Osteoblast (primary cell): ENCODE measurements at regions not wholly inside any gene's neighbourhood (a gene's known extent, or its start where the extent isn't known, plus 50 kb on each side); places are given as distances from the start of the nearest gene placed in this dataset.

ENCODE experiments used
- DNase-seq: peaks from one replicate; pipeline ENCODE4 v3.0.0; 2011; ENCODE audit warnings: low spot score, mixed read lengths; ENCODE audit not compliant: insufficient read length; ENCODE audit errors: missing footprints
- H2AFZ ChIP-seq: 2 replicates; pipeline ENCODE4 v1.6.0; 2011; ENCODE audit warnings: mild to moderate bottlenecking, low read length
- H3K27ac ChIP-seq: 2 replicates; pipeline ENCODE4 v1.5.1; 2011; ENCODE audit warnings: mild to moderate bottlenecking, low read depth, low read length, moderate library complexity
- H3K27me3 ChIP-seq: 2 replicates; pipeline ENCODE4 v1.6.0; 2012; ENCODE audit warnings: mild to moderate bottlenecking, control low read depth, inconsistent platforms, low read length, moderate library complexity; ENCODE audit not compliant: insufficient read depth
- H3K36me3 ChIP-seq: 2 replicates; pipeline ENCODE4 v1.5.1; 2011; ENCODE audit warnings: mild to moderate bottlenecking, low read length, control low read depth, moderate library complexity; ENCODE audit not compliant: insufficient read depth
- H3K4me1 ChIP-seq: 2 replicates; pipeline ENCODE4 v1.5.1; 2011; ENCODE audit warnings: mild to moderate bottlenecking, low read length, control low read depth, moderate library complexity; ENCODE audit not compliant: insufficient read depth
- H3K4me2 ChIP-seq: 2 replicates; pipeline ENCODE4 v1.6.0; 2011; ENCODE audit warnings: mild to moderate bottlenecking, low read length; ENCODE audit not compliant: insufficient read depth
- H3K4me3 ChIP-seq: fragments of 200-600 bp; sonication (generic); 3 replicates; pipeline ENCODE4 v1.5.1; 2012; ENCODE audit warnings: mild to moderate bottlenecking, low read length, inconsistent platforms; ENCODE audit not compliant: insufficient read depth
- H3K79me2 ChIP-seq: 2 replicates; pipeline ENCODE4 v1.6.0; 2012; ENCODE audit warnings: mild to moderate bottlenecking, low read length, control low read depth, inconsistent platforms; ENCODE audit not compliant: insufficient read depth
- H3K9me3 ChIP-seq: 2 replicates; pipeline ENCODE4 v1.5.1; 2011; ENCODE audit warnings: low read depth, low read length, control low read depth
- H4K20me1 ChIP-seq: 2 replicates; pipeline ENCODE4 v1.6.0; 2012; ENCODE audit warnings: mild to moderate bottlenecking, low read length, control low read depth; ENCODE audit not compliant: insufficient read depth
- CTCF ChIP-seq: IDR thresholded peaks from 2 replicates; pipeline ENCODE4 v1.5.1; 2011; ENCODE audit warnings: mild to moderate bottlenecking, low read depth, low read length, moderate library complexity; ENCODE audit errors: extremely low read depth

DNA sequence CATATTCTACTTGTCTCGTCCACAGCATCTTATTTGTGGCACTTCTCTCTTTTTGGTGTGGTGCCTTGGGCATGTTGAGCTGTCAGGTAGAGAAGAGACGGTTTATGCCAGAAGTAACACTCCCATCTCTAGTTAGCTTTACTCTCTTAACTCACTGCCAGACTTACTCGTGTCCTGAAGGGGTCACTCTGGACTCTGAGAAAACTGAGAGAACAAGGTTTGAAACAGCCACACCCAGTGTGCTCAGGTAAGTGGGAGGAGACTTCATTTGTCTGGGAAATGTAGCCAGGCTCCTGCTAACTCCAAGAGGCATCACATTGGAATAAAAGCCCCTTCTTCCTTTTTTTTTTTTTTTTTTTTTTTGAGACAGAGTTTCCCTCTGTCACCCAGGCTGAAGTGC lies 360.8 kb downstream of the QKI start:
- no peak for DNase-seq
- Histone ChIP-seq H2AFZ (no peak overlapping the region), H3K9me3 (no peaks in the 10 kb centered on the region), H4K20me1 (no peaks in the 10 kb centered on the region), H3K4me3 (no peak overlapping the region), H3K27me3 (no peaks in the 10 kb centered on the region), H3K36me3 (no peaks in the 10 kb centered on the region), H3K79me2 (no peaks in the 10 kb centered on the region), H3K27ac (no peak overlapping the region), H3K4me1 (no peaks in the 10 kb centered on the region), H3K4me2 (no peak overlapping the region)
- no peak for TF ChIP-seq CTCF

DNA sequence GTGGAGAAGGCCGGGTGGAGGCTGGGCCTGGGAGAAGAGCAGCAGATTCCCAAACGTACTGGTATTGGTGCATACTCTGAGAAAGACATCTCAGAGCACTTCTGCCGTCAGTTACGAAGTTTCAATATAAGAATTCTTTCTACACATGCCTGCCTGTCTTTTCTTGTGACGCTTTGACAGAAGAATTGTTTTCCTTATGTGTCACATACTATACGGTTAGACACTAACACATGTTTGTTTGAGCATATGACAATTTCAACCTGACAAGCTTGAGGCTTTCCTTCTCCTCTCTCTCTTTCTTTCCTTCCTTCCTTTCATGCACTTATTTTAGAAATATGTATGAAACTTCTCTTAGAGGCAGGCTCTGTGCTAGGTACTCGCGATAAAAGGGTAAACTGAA lies 360.0 kb downstream of the QKI start:
- no peak overlapping the region for H3K27ac ChIP-seq
- H4K20me1 ChIP-seq: no peaks in the 10 kb centered on the region
- no peak for TF ChIP-seq CTCF
- no peak overlapping the region for H3K4me2 ChIP-seq
- DNase-seq: no peak
- no peaks in the 10 kb centered on the region for H3K27me3 ChIP-seq
- no peaks in the 10 kb centered on the region for H3K36me3 ChIP-seq
- no peak overlapping the region for H3K4me3 ChIP-seq
- no peaks in the 10 kb centered on the region for H3K9me3 ChIP-seq
- no peak overlapping the region for H2AFZ ChIP-seq
- no peaks in the 10 kb centered on the region for H3K4me1 ChIP-seq
- no peaks in the 10 kb centered on the region for H3K79me2 ChIP-seq

- no peak for TF ChIP-seq CTCF
- no peak for DNase-seq
- Histone ChIP-seq H3K4me3 (no peak overlapping the region), H4K20me1 (no peaks in the 10 kb centered on the region), H3K79me2 (no peaks in the 10 kb centered on the region), H3K4me1 (no peaks in the 10 kb centered on the region), H3K27me3 (no peaks in the 10 kb centered on the region), H3K27ac (no peak overlapping the region), H3K4me2 (no peak overlapping the region), H3K36me3 (no peaks in the 10 kb centered on the region), H2AFZ (no peak overlapping the region), H3K9me3 (no peaks in the 10 kb centered on the region)
Measured at GRCh38 chr6:163773646-163774045, 359.1 kb downstream of the QKI start.

GRCh38 chr6:163772701-163773100 lies 358.2 kb downstream of the QKI start:
- no peak for TF ChIP-seq CTCF
- Histone ChIP-seq H4K20me1 (no peaks in the 10 kb centered on the region), H3K4me2 (no peak overlapping the region), H2AFZ (no peak overlapping the region), H3K36me3 (no peaks in the 10 kb centered on the region), H3K9me3 (no peaks in the 10 kb centered on the region), H3K4me3 (no peak overlapping the region), H3K79me2 (no peaks in the 10 kb centered on the region), H3K27me3 (no peaks in the 10 kb centered on the region), H3K27ac (no peak overlapping the region), H3K4me1 (no peaks in the 10 kb centered on the region)
- no peak for DNase-seq
